Stimulated activated CD8-positive, alpha-beta memory T cell treated with anti-CD3 and anti-CD28 coated beads, Interleukin-4, amount 100 ng/mL, for 48 hours (primary cell): ENCODE measurements at regions not wholly inside any gene's neighbourhood (a gene's known extent, or its start where the extent isn't known, plus 50 kb on each side); places are given as distances from the start of the nearest gene placed in this dataset.

Experiments used
- DNase-seq: peaks from one replicate; pipeline ENCODE4 v3.0.0-alpha.2; 2020

GRCh38 chr11:128324531-128325141 lies 262.7 kb downstream of the ETS1 start:
- peak; percentile 81 for DNase-seq

GRCh38 chr11:128324051-128324481 lies 263.3 kb downstream of the ETS1 start:
- peak; percentile 81 for DNase-seq

DNA sequence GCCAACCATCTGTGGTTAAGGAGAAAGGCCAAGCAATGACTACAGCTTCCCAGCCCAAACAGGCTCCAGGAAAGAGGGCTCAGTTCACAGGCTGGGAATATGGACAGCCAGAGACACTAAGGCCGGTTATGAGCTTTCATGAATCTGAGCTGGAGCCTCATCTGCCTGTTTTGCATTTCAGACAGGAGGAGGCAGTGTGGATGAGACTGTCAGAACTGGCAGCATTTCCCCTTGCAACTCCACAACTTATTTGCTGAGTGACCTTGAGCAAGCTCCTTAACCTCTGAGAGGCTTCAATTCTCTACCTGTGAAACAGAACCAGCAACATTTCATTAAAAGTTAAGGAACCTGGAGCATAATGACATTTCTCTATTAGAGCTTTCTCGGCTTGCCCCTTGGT lies 264.0 kb downstream of the ETS1 start:
- no peak for DNase-seq

- peak; percentile 86 for DNase-seq
Measured at GRCh38 chr11:128318856-128319474, 268.4 kb downstream of the ETS1 start.

GRCh38 chr11:128316541-128317227 lies 270.7 kb downstream of the ETS1 start:
- DNase-seq = no peak

- no peak for DNase-seq
Measured at GRCh38 chr11:128315933-128316332, 271.4 kb downstream of the ETS1 start.

GRCh38 chr11:128313931-128314330 lies 273.4 kb downstream of the ETS1 start:
- no peak for DNase-seq

- DNase-seq = no peak
Measured at GRCh38 chr11:128311742-128312719, 275.3 kb downstream of the ETS1 start.

GRCh38 chr11:128310676-128311445 lies 276.5 kb downstream of the ETS1 start:
- DNase-seq = no peak

DNA sequence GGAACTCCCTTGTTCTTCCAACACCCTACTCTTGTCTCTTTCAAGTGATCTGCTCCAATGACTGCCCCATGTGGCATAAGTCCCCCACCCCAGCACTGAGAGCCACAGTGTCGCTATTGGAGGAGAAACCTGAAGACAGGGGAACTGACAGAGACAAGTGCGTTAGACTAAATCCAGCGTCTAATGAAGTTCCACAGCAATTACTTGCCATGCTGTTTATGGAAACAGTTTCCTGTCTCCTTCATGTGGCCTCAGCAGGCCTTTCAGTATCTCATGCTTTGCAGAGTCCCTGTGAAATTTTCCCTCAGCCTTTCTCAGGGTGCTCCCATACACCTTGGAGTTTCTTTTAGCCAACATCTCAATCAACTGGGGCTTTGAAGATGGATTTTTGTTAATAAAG lies 277.4 kb downstream of the ETS1 start:
- DNase-seq = no peak

- DNase-seq = no peak
Measured at GRCh38 chr11:128308794-128309193, 278.6 kb downstream of the ETS1 start.

GRCh38 chr11:128305588-128305987 lies 281.8 kb downstream of the ETS1 start:
- DNase-seq = no peak

- no peak for DNase-seq
Measured at GRCh38 chr11:128304666-128305485, 282.5 kb downstream of the ETS1 start.

DNA sequence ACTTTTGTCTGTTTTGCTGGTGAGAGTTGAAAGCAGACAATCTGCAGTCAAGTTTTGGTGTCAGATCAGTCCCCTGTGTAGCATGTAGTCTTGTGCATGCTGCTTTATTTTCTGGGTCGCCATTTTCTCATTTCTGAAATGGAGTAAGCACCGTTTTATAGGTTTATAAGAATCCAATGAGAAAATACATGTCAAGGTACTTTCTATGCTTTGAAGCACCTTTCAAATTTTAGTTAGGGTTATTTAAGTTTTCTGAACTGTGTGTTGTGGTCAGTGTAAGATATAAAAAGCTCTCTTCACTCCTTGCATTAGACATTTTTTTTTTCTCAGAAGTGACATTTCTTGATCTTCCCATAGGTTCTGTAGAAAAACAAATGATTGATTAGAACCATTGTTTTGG lies 283.2 kb downstream of the ETS1 start:
- no peak for DNase-seq

- no peak for DNase-seq
Measured at GRCh38 chr11:128303383-128303782, 284.0 kb downstream of the ETS1 start.

GRCh38 chr11:128302425-128303186 lies 284.8 kb downstream of the ETS1 start:
- peak; percentile 64 for DNase-seq

- no peak for DNase-seq
Measured at GRCh38 chr11:128301756-128302155, 285.6 kb downstream of the ETS1 start.

- DNase-seq = no peak
Measured at GRCh38 chr11:128300785-128301184, 286.6 kb downstream of the ETS1 start.

GRCh38 chr11:128299132-128299726 lies 288.1 kb downstream of the ETS1 start:
- no peak for DNase-seq

DNA sequence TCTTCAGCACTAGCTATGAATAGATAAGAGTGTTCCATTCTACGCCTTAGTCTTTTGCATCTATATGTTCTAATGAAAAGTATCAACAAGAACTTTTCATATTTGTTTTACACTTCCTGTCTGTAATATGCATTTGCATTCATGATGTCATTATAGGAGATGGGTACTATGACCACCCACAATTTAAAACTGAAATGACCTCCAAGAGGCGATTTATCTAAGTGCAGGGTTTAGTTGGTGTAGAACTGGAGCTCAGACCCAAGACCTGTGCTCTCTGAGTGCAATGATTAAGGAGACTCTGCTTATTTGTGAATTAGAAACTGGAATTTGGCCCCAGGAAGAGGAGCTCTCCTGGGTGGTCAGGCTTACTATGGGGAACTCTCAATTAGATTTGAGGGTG lies 289.1 kb downstream of the ETS1 start:
- no peak for DNase-seq
